LNCaP clone FGC (cell line): ENCODE measurements at regions not wholly inside any gene's neighbourhood (a gene's known extent, or its start where the extent isn't known, plus 50 kb on each side); places are given as distances from the start of the nearest gene placed in this dataset.
"Not testable (repeated sequence)": the region's sequence is repeated elsewhere in the genome, so short reads cannot be mapped to it uniquely, and the experiment has no call there.

Experiments
- DNase-seq: peaks from one replicate; pipeline ENCODE4 v3.0.0-alpha.2; 2011; ENCODE audit warnings: low read depth
- H3K4me3 ChIP-seq: 2 replicates; pipeline ENCODE4 v1.5.1; 2011; ENCODE audit warnings: mild to moderate bottlenecking, low read depth, low read length, control low read depth
- TF ChIP-seq, protein P1 (sequence below): IDR thresholded peaks from 2 replicates; pipeline ENCODE4 v1.5.1; 2012; ENCODE audit warnings: mild to moderate bottlenecking; ENCODE audit not compliant: control insufficient read depth, insufficient read depth; ENCODE audit errors: extremely low read depth

GRCh38 chr20:12133553-12133952 lies 215.9 kb downstream of the BTBD3 start:
- DNase-seq: no peak
- no peak overlapping the region for H3K4me3 ChIP-seq
- TF ChIP-seq, protein P1, sequence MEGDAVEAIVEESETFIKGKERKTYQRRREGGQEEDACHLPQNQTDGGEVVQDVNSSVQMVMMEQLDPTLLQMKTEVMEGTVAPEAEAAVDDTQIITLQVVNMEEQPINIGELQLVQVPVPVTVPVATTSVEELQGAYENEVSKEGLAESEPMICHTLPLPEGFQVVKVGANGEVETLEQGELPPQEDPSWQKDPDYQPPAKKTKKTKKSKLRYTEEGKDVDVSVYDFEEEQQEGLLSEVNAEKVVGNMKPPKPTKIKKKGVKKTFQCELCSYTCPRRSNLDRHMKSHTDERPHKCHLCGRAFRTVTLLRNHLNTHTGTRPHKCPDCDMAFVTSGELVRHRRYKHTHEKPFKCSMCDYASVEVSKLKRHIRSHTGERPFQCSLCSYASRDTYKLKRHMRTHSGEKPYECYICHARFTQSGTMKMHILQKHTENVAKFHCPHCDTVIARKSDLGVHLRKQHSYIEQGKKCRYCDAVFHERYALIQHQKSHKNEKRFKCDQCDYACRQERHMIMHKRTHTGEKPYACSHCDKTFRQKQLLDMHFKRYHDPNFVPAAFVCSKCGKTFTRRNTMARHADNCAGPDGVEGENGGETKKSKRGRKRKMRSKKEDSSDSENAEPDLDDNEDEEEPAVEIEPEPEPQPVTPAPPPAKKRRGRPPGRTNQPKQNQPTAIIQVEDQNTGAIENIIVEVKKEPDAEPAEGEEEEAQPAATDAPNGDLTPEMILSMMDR: no peak

DNA sequence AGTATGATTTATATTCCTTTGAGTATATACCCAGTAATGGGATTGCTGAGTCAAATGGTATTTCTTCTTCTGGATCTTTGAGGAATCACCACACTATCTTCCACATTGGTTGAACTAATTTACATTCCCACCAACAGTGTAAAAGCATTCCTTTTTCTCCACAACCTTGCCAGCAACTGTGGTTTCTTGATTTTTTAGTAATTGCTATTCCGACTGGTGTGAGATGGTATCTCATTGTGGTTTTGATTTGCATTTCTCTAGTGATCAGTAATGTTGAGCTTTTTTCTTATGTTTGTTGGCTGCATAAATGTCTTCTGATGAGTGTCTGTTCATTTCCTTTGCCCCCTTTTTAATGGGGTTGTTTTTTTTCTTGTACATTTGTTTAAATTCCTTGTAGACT lies 228.3 kb downstream of the BTBD3 start:
- not testable (repeated sequence) for H3K4me3 ChIP-seq, DNase-seq

DNA sequence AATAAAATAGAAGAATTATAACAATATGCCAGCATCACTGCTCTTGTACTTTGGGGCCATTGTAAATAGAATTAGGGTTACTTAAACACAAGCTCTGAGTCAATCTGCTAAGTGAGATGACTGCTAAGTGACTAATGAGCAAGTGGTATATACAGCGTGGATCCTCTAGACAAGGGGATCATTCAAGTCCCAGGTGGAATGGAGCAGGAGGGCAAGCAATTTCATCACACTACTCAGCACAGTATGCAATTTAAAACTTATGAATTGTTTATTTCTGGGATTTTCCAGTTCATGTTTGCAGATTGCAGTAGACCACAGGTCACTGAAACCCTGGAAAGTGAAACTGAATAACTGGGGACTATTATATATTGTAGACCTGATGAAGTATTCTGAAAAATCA lies 235.3 kb downstream of the BTBD3 start:
- no peak for DNase-seq
- TF ChIP-seq, protein P1: no peak
- H3K4me3 ChIP-seq: no peak overlapping the region

- DNase-seq: no peak
- TF ChIP-seq, protein P1: no peak
- H3K4me3 ChIP-seq: no peak overlapping the region
These were observed 235.9 kb downstream of the BTBD3 start for GRCh38 chr20:12153628-12154027.

DNA sequence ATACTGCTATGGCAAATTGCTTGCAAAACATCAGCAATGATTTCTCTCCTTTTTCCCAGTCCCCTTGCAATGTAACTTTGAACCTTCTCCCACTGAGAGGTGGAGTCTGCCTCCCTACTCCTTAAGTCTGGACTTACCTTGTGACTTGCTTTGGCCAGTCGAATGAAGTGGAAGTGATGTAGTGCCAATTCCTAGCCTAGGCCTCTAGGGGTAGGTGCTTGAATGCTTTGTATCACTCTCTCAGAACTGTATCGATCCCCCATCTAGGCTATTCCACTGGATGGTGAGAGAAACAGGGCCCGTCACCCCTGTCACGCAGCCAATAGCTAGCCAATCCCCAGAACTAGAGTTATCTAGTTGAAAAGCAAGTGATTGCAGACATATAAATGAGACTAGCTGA lies 238.6 kb downstream of the BTBD3 start:
- no peak overlapping the region for H3K4me3 ChIP-seq
- TF ChIP-seq, protein P1: no peak
- no peak for DNase-seq

DNA sequence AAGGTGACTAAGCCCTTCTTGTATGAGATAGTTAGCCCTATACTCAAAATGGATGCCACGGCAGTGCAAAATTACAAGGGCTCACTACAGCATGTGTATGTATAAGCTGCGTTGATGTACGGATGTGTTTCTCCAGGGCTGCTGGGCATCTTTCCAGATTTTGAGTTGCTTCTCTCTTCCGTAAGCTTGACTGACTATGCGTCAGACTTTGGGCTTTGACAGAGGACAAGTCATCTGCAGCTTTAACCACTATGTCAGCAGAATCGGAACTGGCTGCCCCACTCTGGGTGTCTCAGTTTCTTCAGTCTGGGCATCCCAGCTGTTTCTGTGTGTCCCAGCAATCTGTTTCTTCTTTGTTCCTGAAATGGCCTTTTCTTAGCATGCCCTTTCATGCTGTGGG lies 241.6 kb downstream of the BTBD3 start:
- DNase-seq: no peak
- H3K4me3 ChIP-seq: no peak overlapping the region
- TF ChIP-seq, protein P1: no peak

- no peak for DNase-seq
- no peak overlapping the region for H3K4me3 ChIP-seq
These were observed 244.0 kb downstream of the BTBD3 start for GRCh38 chr20:12161734-12162133.

More at GRCh38 chr20:12161734-12162133, 244.0 kb downstream of the BTBD3 start:
- TF ChIP-seq, protein P1: no peak
